ENCODE measurements at regions not wholly inside any gene's neighbourhood (a gene's known extent, or its start where the extent isn't known, plus 50 kb on each side); places are given as distances from the start of the nearest gene placed in this dataset.

DNA sequence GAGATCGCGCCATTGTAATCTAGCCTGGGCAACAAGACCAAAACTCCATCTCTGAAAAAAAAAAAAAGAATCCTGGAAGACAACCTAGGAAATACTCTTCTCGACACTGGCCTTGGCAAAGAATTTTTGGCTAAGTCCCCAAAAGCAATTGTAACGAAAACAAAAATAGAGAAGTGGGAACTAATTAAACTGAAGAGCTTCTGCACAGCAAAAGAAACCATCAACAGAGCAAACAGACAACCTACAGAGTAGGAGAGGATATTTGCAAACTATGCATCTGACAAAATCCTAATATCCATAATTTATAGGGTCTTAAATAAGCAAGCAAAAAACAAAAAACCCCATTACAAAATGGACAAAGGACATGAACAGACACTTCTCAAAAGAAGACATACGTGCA lies 76.5 kb upstream of the DUSP21 start:
- H3K4me1 Mint-ChIP-seq (ENCODE audit: unreplicated experiment) = no peaks in the 10 kb centered on the region
- H3K27me3 Mint-ChIP-seq (ENCODE audit: unreplicated experiment) = no peaks in the 10 kb centered on the region
- DNase-seq (ENCODE audit: extremely low spot score, unreplicated experiment) = no peak
- TF ChIP-seq, protein P1, sequence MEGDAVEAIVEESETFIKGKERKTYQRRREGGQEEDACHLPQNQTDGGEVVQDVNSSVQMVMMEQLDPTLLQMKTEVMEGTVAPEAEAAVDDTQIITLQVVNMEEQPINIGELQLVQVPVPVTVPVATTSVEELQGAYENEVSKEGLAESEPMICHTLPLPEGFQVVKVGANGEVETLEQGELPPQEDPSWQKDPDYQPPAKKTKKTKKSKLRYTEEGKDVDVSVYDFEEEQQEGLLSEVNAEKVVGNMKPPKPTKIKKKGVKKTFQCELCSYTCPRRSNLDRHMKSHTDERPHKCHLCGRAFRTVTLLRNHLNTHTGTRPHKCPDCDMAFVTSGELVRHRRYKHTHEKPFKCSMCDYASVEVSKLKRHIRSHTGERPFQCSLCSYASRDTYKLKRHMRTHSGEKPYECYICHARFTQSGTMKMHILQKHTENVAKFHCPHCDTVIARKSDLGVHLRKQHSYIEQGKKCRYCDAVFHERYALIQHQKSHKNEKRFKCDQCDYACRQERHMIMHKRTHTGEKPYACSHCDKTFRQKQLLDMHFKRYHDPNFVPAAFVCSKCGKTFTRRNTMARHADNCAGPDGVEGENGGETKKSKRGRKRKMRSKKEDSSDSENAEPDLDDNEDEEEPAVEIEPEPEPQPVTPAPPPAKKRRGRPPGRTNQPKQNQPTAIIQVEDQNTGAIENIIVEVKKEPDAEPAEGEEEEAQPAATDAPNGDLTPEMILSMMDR (IDR thresholded peaks at IDR 0.05) = no peak
- no peak overlapping the region for H3K27ac Mint-ChIP-seq (ENCODE audit: unreplicated experiment)
- peaks cover 22% of the 10 kb centered on the region for H3K9me3 Mint-ChIP-seq (ENCODE audit: unreplicated experiment)
- no peaks in the 10 kb centered on the region for H3K36me3 Mint-ChIP-seq (ENCODE audit: unreplicated experiment)
- no peak overlapping the region for H3K4me3 Mint-ChIP-seq (ENCODE audit: unreplicated experiment)

DNA sequence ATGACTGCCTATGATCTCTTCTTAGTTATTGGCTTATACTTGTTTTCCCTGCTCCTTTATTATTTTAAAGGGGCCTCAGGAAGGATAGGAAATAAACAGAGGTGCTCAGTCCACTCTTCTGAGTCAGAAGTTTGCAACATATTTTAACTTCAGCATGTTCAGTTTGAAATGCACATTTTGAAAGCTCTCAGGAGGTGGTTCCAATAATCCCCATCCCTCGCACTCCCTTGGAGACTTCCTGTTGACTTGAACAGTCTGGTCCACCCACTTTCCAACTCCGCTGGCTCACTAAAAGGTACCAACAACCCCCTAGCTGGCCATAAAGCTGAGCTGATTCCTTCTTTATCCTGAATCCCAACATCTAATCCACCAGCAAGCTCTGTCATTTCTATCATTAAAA lies 78.3 kb upstream of the DUSP21 start:
- Mint-ChIP-seq H3K27me3 (ENCODE audit: unreplicated experiment) (no peaks in the 10 kb centered on the region), H3K4me1 (ENCODE audit: unreplicated experiment) (no peaks in the 10 kb centered on the region), H3K4me3 (ENCODE audit: unreplicated experiment) (no peak overlapping the region), H3K27ac (ENCODE audit: unreplicated experiment) (no peak overlapping the region), H3K9me3 (ENCODE audit: unreplicated experiment) (peaks cover 27% of the 10 kb centered on the region), H3K36me3 (ENCODE audit: unreplicated experiment) (no peaks in the 10 kb centered on the region)
- no peak for DNase-seq (ENCODE audit: extremely low spot score, unreplicated experiment)
- TF ChIP-seq, protein P1 (IDR thresholded peaks at IDR 0.05) = no peak

DNA sequence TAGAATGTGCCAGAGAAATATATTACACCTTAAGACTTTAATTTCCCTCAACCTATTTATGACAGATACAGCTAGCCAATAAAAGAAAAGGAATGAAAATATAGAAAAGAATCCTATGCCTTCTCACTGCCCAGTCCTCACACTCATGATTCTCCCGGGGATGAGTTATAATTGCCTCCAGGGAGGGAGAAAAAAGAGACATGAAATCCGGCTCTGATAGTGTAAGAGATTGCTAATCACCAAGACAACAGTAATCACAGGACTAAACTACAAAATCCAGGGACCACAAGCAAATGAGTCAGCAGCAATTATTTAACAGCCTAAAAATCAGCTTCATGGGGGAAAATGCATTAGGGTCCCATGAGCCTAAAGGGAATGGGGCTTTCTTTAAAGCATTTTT lies 95.9 kb upstream of the DUSP21 start:
- no peaks in the 10 kb centered on the region for H3K9me3 Mint-ChIP-seq (ENCODE audit: unreplicated experiment)
- no peak for DNase-seq (ENCODE audit: extremely low spot score, unreplicated experiment)
- H3K27me3 Mint-ChIP-seq (ENCODE audit: unreplicated experiment) = no peaks in the 10 kb centered on the region
- no peaks in the 10 kb centered on the region for H3K4me1 Mint-ChIP-seq (ENCODE audit: unreplicated experiment)
- no peak overlapping the region for H3K27ac Mint-ChIP-seq (ENCODE audit: unreplicated experiment)
- TF ChIP-seq, protein P1 (IDR thresholded peaks at IDR 0.05) = no peak
- no peaks in the 10 kb centered on the region for H3K36me3 Mint-ChIP-seq (ENCODE audit: unreplicated experiment)
- no peak overlapping the region for H3K4me3 Mint-ChIP-seq (ENCODE audit: unreplicated experiment)

DNA sequence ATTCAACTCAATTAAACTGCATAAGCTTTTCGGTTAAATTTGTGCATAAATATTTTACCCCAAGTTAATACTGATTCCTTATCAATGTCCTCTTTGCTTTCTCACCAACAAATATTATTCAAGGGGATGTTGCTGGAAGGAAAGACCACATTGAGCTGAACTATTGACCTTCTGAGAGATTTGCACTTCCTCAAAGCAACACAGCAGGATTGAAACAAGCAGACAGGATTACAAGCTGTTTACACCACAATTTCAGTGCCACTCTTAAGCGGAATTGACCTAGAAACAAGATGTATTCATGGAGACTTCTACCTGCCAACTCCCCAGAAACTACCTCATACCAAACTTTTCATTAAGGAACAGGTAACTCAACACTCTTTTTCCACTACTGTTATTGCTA lies 96.5 kb upstream of the DUSP21 start:
- DNase-seq (ENCODE audit: extremely low spot score, unreplicated experiment) = no peak
- no peaks in the 10 kb centered on the region for H3K36me3 Mint-ChIP-seq (ENCODE audit: unreplicated experiment)
- TF ChIP-seq, protein P1 (IDR thresholded peaks at IDR 0.05) = no peak
- H3K27ac Mint-ChIP-seq (ENCODE audit: unreplicated experiment) = no peak overlapping the region
- no peak overlapping the region for H3K4me3 Mint-ChIP-seq (ENCODE audit: unreplicated experiment)
- H3K4me1 Mint-ChIP-seq (ENCODE audit: unreplicated experiment) = no peaks in the 10 kb centered on the region
- H3K27me3 Mint-ChIP-seq (ENCODE audit: unreplicated experiment) = no peaks in the 10 kb centered on the region
- H3K9me3 Mint-ChIP-seq (ENCODE audit: unreplicated experiment) = no peaks in the 10 kb centered on the region

DNA sequence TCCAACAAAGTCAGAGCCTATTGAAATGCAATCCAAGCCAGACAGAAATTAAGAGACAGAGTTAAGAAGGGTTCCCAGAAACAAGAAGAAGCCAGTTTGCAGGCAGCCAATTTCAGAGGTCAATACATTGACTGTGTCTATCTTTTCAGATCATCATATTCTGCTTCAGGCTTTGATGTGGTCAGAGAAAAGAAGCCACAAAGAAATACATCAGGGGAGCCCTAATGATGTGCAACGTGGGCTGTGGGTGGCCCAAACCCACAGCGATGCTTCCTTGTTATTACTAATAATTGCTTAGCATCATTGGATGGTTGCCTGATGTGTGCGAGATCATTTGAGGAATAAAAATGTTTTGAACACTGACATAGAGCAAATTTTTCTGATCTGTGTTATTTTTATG lies 99.0 kb upstream of the DUSP21 start:
- no peaks in the 10 kb centered on the region for H3K4me1 Mint-ChIP-seq (ENCODE audit: unreplicated experiment)
- H3K27me3 Mint-ChIP-seq (ENCODE audit: unreplicated experiment) = no peaks in the 10 kb centered on the region
- H3K36me3 Mint-ChIP-seq (ENCODE audit: unreplicated experiment) = no peaks in the 10 kb centered on the region
- DNase-seq (ENCODE audit: extremely low spot score, unreplicated experiment) = no peak
- H3K27ac Mint-ChIP-seq (ENCODE audit: unreplicated experiment) = no peak overlapping the region
- no peaks in the 10 kb centered on the region for H3K9me3 Mint-ChIP-seq (ENCODE audit: unreplicated experiment)
- TF ChIP-seq, protein P1 (IDR thresholded peaks at IDR 0.05) = no peak
- no peak overlapping the region for H3K4me3 Mint-ChIP-seq (ENCODE audit: unreplicated experiment)

Measured in osteocyte (in vitro differentiated cells).